ENCODE measurements at regions not wholly inside any gene's neighbourhood (a gene's known extent, or its start where the extent isn't known, plus 50 kb on each side); places are given as distances from the start of the nearest gene placed in this dataset.

DNA sequence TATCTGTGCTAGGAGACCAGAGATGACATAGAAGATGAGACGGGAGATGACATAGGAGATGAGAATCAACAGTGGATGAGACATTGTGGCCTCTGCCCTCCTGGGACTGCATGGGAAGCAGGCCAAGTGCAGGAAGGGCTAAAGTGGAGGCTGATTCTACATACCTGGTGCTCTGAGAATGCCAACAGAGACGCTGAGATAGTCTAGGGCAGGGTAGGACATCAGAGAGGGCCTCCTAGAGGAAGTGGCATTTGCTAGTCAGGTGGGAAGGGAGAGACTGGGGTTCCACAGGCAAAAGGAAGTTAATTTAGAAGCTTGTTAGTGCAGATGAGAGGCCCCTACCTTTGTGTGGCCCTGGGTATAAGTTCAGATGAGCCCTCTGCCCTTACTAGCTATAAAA is 224.2 kb downstream of the CBLN1 start:
- Histone ChIP-seq H3K36me3 (no peaks in the 10 kb centered on the region), H3K27me3 (peaks cover 0 to under 1% (median 0%) of the 10 kb centered on the region in 3 donors), H3K4me1 (no peaks in the 10 kb centered on the region), H3K9me3 (no peaks in the 10 kb centered on the region), H3K4me3 (no peak overlapping the region), H3K27ac (no peak overlapping the region)
- no peak for DNase-seq
- WGBS, 5 donors, result 57 to 79% (median 70%) methylated on average over 2 of the region's 2 CpGs
- intact Hi-C loops (cut with DNase I; ENCODE audit: low total_unique reads), result no loop called here
- TF ChIP-seq EP300 (IDR thresholded peaks at IDR 0.05) (no peak), POLR2AphosphoS5 (IDR thresholded peaks at IDR 0.05) (no peak), POLR2A (IDR thresholded peaks at IDR 0.05) (no peak)
- TF ChIP-seq, protein P1, sequence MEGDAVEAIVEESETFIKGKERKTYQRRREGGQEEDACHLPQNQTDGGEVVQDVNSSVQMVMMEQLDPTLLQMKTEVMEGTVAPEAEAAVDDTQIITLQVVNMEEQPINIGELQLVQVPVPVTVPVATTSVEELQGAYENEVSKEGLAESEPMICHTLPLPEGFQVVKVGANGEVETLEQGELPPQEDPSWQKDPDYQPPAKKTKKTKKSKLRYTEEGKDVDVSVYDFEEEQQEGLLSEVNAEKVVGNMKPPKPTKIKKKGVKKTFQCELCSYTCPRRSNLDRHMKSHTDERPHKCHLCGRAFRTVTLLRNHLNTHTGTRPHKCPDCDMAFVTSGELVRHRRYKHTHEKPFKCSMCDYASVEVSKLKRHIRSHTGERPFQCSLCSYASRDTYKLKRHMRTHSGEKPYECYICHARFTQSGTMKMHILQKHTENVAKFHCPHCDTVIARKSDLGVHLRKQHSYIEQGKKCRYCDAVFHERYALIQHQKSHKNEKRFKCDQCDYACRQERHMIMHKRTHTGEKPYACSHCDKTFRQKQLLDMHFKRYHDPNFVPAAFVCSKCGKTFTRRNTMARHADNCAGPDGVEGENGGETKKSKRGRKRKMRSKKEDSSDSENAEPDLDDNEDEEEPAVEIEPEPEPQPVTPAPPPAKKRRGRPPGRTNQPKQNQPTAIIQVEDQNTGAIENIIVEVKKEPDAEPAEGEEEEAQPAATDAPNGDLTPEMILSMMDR (IDR thresholded peaks at IDR 0.05), result no peak

DNA sequence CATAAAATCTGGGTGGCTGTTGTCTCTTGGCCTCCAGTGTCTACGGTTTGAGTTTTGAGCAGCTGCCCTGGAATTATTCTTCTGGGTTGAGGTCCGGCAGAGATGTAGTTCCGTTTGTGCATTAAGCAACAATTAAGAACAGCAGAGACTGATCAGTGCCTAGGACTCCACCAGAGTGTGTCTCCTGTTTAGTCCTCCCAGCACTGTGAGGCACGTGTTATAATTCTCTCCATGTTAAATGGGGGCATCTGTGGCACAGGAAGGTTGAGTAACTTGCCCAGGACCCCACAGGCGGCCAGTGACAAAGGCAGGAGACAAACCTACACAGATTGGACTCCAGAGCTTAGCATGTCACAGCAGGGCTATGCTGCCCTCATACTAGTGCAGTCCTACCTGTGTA is 225.1 kb downstream of the CBLN1 start:
- 72 to 81% (median 76%) methylated on average over 5 of the region's 5 CpGs for WGBS, 5 donors
- intact Hi-C loops (cut with DNase I; ENCODE audit: low total_unique reads), result no loop called here
- Histone ChIP-seq H3K27ac (no peak overlapping the region), H3K4me3 (no peak overlapping the region), H3K4me1 (no peaks in the 10 kb centered on the region), H3K9me3 (no peaks in the 10 kb centered on the region), H3K36me3 (no peaks in the 10 kb centered on the region), H3K27me3 (no peaks in the 10 kb centered on the region)
- TF ChIP-seq POLR2AphosphoS5 (IDR thresholded peaks at IDR 0.05) (no peak), POLR2A (IDR thresholded peaks at IDR 0.05) (no peak), EP300 (IDR thresholded peaks at IDR 0.05) (no peak)
- TF ChIP-seq, protein P1 (IDR thresholded peaks at IDR 0.05), result no peak
- no peak for DNase-seq

DNA sequence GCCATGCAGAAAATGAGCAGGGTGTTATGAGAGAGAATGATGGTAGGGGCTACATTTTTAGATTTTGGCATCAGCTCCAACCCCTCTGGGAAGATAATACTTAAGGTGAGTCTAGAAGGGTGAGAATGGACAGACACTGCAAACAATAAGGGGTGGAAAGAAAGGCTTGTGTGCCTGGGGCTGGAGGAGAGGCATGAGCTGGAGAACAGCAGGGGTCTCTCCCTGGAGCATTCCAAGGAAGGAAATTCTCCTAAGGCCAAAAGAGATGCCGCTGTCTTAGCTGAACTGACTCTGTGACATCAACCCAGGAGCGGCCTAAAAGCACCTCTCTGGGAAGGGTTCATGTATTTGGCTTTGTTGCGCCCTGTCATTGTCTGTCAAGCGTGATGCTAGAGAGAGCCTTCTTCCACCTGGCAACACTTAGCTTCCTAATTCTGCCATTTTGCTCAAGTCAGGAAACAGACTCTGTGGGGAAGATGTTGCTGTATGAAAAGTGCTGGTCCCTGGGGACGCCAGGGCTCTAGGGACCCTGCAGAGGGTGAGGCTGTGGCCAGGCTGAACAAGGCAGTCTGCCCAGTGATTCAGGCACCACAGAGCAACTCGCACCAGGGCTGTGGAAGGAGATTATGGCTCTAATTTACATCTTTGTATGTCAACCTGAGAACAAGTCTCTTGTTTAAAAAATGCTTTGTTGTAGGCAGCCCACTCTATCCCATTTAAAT is 225.7 kb downstream of the CBLN1 start:
- Histone ChIP-seq H3K27me3 (no peaks in the 10 kb centered on the region), H3K4me3 (no peak overlapping the region), H3K9me3 (no peaks in the 10 kb centered on the region), H3K4me1 (no peaks in the 10 kb centered on the region), H3K27ac (no peak overlapping the region), H3K36me3 (no peaks in the 10 kb centered on the region)
- no peak for TF ChIP-seq EP300 (IDR thresholded peaks at IDR 0.05)
- TF ChIP-seq POLR2A (IDR thresholded peaks at IDR 0.05), result no peak
- TF ChIP-seq, protein P1 (IDR thresholded peaks at IDR 0.05), result no peak
- no peak for TF ChIP-seq POLR2AphosphoS5 (IDR thresholded peaks at IDR 0.05)
- intact Hi-C loops (cut with DNase I; ENCODE audit: low total_unique reads), result no loop called here
- no peak for DNase-seq
- 58 to 71% (median 69%) methylated on average over 6 of the region's 6 CpGs for WGBS, 5 donors

DNA sequence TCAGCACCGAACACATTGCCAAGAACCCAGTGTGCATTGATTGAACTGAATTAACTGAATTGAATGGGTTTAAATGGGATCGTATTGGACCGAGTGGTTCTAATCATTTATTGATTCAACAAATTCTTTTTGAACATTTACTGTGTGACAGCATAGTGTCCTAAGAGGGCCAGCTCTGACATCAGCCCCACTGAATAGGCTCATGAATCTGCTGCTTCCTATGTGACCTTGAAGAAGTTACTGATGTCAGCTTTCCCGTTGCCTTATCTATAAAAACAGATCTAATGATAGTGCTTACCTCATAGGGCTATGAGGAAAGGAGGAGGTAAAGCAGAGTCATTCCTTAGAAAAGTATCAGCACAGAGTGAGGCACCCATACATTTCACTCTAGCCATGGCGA is 226.3 kb downstream of the CBLN1 start:
- Histone ChIP-seq H3K9me3 (no peaks in the 10 kb centered on the region), H3K27ac (no peak overlapping the region), H3K36me3 (no peaks in the 10 kb centered on the region), H3K27me3 (no peaks in the 10 kb centered on the region), H3K4me3 (no peak overlapping the region), H3K4me1 (no peaks in the 10 kb centered on the region)
- DNase-seq, result no peak
- 67 to 79% (median 71%) methylated on average over 5 of the region's 5 CpGs for WGBS, 5 donors
- intact Hi-C loops (cut with DNase I; ENCODE audit: low total_unique reads), result no loop called here
- TF ChIP-seq POLR2A (IDR thresholded peaks at IDR 0.05) (no peak), EP300 (IDR thresholded peaks at IDR 0.05) (no peak), POLR2AphosphoS5 (IDR thresholded peaks at IDR 0.05) (no peak)
- TF ChIP-seq, protein P1 (IDR thresholded peaks at IDR 0.05), result no peak
